ENCODE measurements at regions not wholly inside any gene's neighbourhood (a gene's known extent, or its start where the extent isn't known, plus 50 kb on each side); places are given as distances from the start of the nearest gene placed in this dataset.

DNA sequence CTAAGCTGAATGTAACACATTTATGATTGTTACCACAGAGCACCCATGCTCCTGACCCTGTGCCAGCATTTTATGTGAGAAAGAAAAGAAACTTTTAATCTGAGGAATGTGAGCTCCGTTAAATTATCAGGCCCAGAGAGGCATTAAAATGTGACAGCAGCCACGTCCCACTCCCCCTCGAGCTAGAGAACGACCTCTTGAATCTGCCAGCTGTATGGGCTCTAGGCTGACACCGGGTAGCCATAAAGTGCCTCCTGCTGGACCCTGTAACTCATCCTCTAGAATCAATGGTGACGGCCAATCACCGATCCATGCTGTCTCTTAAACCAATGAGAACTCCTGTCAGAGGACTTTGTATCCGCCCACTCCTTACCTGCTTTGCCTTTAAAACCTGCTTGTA, 110.2 kb upstream of the ADRA2C start:
- TF ChIP-seq, protein P1, sequence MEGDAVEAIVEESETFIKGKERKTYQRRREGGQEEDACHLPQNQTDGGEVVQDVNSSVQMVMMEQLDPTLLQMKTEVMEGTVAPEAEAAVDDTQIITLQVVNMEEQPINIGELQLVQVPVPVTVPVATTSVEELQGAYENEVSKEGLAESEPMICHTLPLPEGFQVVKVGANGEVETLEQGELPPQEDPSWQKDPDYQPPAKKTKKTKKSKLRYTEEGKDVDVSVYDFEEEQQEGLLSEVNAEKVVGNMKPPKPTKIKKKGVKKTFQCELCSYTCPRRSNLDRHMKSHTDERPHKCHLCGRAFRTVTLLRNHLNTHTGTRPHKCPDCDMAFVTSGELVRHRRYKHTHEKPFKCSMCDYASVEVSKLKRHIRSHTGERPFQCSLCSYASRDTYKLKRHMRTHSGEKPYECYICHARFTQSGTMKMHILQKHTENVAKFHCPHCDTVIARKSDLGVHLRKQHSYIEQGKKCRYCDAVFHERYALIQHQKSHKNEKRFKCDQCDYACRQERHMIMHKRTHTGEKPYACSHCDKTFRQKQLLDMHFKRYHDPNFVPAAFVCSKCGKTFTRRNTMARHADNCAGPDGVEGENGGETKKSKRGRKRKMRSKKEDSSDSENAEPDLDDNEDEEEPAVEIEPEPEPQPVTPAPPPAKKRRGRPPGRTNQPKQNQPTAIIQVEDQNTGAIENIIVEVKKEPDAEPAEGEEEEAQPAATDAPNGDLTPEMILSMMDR (IDR thresholded peaks at IDR 0.05), result no peak
- no peak for TF ChIP-seq POLR2A (IDR thresholded peaks at IDR 0.05)
